C4-2B (cell line): ENCODE measurements at regions not wholly inside any gene's neighbourhood (a gene's known extent, or its start where the extent isn't known, plus 50 kb on each side); places are given as distances from the start of the nearest gene placed in this dataset.

Experiments
- CTCF ChIP-seq: fragments of 450-650 bp; conservative IDR thresholded peaks from 2 replicates; pipeline ENCODE4 v1.5.1; 2017; ENCODE audit warnings: mild to moderate bottlenecking
- ZFX ChIP-seq: fragments of 450-650 bp; IDR thresholded peaks from 2 replicates; pipeline ENCODE4 v1.6.1; 2017

- TF ChIP-seq CTCF (no peak), ZFX (no peak)
These were observed 260.3 kb downstream of the TMEM167A start for GRCh38 chr5:82816926-82817325.
